ENCODE measurements at regions not wholly inside any gene's neighbourhood (a gene's known extent, or its start where the extent isn't known, plus 50 kb on each side); places are given as distances from the start of the nearest gene placed in this dataset.

DNA sequence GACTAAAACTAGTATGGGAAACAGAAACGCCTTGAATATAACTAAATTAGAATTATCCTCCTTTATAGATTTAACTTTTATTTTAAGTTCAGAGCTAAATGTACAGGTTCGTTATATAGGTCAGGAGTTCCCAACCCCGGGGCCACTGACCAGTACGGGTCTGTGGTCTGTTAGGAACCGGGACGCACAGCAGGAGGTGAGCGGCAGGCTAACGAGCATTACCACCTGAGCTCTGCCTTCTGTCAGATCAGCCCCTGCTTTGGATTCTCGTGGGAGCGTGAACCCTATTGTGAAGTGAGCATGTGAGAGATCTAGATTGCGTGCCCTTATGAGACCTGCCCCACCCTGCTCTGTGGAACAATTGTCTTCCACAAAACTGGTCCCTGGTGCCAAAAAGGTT lies 51.0 kb downstream of the FAT4 start:
- DNase-seq (ENCODE audit: low spot score) = no peak

- no peak for DNase-seq (ENCODE audit: low spot score)
Measured at GRCh38 chr4:125368146-125368545, 53.4 kb downstream of the FAT4 start.

DNA sequence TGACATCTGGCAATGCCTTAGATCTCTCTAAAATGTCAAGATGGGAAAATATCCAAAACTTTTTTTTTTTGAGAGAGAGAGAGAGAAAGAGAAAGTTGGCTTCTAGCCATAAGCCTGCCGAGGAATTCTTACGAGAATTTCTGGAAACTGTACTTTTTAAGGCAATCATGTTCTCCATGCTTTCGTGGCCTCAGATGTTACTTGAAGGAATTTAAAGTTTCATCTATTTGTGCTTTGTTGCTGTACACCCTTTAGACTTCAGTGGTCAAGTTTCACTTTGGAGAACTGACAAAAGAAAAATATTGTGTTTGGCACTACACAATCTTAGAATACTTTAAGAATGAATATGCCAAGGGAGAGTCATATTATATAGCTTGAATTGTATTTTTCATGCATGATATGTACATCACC lies 53.9 kb downstream of the FAT4 start:
- DNase-seq (ENCODE audit: low spot score) = no peak

DNA sequence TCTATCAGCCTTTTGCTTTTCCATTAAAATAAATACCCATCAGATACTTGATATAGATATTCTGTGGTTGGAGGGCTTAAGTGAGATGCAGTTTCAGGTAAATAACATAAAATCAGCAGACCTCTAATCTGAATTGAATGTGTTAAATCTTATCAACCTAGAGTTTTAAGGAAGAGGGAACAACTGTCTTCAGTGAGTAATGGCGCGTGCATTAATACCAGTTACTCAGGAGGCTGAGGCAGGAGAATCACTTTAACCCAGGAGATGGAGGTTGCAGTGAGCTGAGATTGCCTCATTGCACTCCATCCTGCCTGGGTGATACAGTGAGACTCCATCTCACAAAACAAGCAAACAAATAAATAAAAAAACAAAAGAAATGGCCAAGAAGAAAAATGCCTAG lies 54.3 kb downstream of the FAT4 start:
- DNase-seq (ENCODE audit: low spot score) = no peak

DNA sequence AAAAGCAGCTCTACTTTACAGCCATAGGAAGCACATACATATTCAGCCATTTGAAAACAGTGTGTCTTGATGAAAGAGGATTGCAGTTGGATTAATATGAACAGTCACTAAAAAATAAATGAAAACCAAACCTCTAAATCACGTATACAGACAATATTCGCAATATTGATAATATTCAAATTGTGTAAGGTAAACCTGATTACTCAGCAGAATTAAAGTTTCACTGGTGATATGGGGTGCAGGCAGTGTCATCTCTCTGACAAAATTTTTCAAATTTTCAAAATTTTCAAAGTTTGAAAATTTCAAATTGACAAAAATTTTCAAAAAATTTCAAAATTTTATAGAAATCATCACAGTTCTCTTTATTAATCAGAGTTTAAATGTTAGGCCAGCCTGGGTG lies 55.7 kb downstream of the FAT4 start:
- DNase-seq (ENCODE audit: low spot score) = no peak

- no peak for DNase-seq (ENCODE audit: low spot score)
Measured at GRCh38 chr4:125382995-125383394, 68.2 kb downstream of the FAT4 start.

DNA sequence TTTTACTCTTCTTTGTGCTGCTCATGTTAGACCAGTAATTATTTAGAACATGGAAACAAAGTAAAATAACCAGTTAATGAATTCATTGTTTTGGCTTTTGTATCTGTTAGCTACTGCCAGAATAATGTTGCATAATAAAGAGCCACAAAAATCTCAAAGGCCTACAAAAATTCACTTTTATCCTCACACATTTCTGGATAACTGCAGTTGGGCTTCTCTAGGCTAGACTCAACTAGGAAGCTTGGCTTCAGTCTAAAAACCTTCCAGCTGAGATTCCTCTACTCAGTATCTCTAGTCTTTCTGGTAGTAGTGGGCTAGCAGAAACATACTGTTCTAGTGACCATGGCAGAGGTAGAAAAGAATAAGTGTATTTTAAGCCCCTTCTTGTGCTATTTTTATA lies 73.0 kb downstream of the FAT4 start:
- no peak for DNase-seq (ENCODE audit: low spot score)

GRCh38 chr4:125388613-125389012 lies 73.9 kb downstream of the FAT4 start:
- no peak for DNase-seq (ENCODE audit: low spot score)

DNA sequence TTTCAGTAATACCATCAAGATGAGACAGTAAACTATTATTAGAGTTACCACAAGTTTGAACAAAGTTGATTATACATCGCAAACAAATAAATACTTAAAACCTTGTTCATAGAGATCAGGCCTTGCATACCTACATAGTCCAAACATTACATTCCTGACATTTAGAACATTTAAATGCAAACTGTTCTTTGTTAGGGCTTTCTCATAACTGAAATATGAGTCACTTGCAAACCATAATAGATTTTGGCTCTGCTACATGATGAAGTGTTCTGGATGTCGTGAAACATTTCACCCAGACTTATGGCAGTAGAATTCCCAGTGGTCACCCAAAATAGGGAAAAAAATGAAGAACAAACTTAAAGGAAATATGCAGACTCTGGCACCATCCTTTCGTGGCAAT lies 75.0 kb downstream of the FAT4 start:
- DNase-seq (ENCODE audit: low spot score) = no peak

- no peak for DNase-seq (ENCODE audit: low spot score)
Measured at GRCh38 chr4:125390126-125390525, 75.4 kb downstream of the FAT4 start.

DNA sequence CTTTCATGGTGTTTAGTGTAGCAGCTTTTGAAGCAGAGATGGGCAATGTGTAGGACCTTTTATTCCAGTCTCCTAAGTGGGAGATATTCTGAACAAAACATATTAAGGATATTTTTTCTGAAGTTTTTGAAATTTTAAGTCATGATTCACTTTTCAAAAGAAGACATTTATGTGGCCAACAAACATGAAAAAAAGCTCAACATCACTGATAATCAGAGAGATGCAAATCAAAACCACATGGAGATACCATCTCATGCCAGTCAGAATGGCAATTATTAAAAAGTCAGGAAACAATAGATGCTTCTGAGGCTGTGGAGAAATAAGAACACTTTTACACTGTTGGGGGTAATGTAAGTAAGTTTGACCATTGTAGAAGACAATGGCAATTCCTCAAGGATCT lies 76.0 kb downstream of the FAT4 start:
- DNase-seq (ENCODE audit: low spot score) = no peak

DNA sequence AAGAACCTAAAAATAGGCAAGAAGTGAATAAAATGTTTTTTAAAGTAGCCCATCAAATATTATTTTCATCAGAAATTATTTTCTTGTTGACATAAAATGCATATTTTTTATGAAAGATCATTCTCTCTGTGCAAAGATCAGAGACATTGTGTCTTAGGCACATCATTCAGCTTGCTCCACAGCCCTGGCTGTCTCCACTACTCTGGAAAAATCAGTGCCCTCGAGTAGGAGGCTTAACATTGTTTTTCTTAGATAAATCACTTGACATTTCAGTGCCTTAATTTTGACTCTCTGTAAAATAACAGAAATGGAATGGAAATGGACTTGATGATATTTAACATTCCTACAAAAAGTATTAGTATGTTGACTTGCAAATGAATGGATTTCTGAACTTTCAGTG lies 77.9 kb downstream of the FAT4 start:
- DNase-seq (ENCODE audit: low spot score) = no peak

- DNase-seq (ENCODE audit: low spot score) = no peak
Measured at GRCh38 chr4:125393825-125394224, 79.1 kb downstream of the FAT4 start.

- no peak for DNase-seq (ENCODE audit: low spot score)
Measured at GRCh38 chr4:125397226-125397625, 82.5 kb downstream of the FAT4 start.

DNA sequence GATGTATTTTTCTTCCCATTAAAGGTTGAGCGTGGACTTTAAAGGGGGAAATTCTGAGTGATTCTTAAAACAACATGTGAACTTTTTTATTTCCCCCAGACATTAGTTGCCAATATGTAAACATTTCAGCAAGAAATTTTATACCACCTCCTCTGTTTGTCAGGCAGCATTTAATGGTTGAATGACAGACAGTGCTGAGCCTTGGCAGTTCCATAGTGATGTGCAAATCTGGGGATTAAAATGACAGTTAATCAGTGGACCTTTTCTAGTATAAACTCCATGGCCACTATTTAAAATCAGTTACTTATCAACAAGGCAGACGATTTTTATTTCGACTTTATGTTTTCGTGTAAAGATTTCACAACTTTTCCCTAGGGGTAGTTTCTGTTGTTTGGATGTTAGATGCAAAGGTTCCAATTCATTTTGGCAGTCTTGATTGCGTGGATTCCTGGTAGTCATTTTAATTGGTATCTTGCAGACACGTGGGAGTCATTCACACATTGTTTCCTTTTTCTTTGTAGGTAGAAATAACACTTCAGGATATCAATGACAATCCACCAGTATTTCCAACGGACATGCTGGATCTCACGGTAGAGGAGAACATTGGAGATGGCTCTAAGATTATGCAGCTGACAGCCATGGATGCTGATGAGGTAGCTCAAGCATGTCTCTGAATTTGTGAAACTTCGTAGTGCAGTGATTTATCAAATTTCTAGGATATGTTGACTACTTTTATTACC lies 83.7 kb downstream of the FAT4 start:
- DNase-seq (ENCODE audit: low spot score) = no peak

- DNase-seq (ENCODE audit: low spot score) = no peak
Measured at GRCh38 chr4:125400756-125401155, 86.0 kb downstream of the FAT4 start.

DNA sequence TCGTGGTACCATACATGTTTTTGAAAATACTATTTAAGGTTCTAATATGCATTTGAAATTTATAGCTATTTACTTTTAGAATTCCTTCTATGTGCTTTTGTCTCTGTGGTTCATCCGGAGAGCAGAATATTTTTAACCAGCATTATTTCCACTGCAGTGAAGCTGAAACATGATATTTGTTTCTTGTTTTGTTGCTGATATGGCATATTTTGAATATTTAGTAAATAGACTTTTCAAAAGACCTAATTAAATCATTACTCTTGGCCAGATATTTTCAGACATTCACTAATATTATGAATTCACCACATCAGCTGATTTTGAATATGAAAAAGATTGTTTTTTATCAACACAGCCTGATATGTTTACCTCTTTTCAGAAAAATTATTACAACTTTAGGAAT lies 87.0 kb downstream of the FAT4 start:
- no peak for DNase-seq (ENCODE audit: low spot score)

- no peak for DNase-seq (ENCODE audit: low spot score)
Measured at GRCh38 chr4:125420526-125420925, 105.8 kb downstream of the FAT4 start.

GRCh38 chr4:125421547-125421946 lies 106.8 kb downstream of the FAT4 start:
- no peak for DNase-seq (ENCODE audit: low spot score)

- no peak for DNase-seq (ENCODE audit: low spot score)
Measured at GRCh38 chr4:125423124-125423523, 108.4 kb downstream of the FAT4 start.

- DNase-seq (ENCODE audit: low spot score) = no peak
Measured at GRCh38 chr4:125428832-125429231, 114.1 kb downstream of the FAT4 start.

DNA sequence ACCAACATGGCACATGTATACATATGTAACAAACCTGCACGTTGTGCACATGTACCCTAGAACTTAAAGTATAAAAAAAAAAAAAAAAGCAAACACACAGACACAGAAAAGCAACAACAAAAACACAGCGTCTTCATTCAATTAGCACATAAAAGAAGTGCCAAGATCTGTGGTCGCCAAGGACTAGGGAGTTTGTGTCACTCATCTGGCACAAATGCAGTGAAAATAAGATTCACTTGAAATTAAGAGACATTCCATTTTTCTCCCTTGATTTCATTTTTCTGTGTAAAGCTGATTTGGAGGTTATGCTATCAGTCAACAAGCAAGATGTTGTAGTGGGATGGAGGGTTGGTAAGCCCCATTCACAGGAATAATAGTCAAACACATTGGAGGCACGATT lies 115.3 kb downstream of the FAT4 start:
- no peak for DNase-seq (ENCODE audit: low spot score)

- no peak for DNase-seq (ENCODE audit: low spot score)
Measured at GRCh38 chr4:125432078-125432477, 117.3 kb downstream of the FAT4 start.

DNA sequence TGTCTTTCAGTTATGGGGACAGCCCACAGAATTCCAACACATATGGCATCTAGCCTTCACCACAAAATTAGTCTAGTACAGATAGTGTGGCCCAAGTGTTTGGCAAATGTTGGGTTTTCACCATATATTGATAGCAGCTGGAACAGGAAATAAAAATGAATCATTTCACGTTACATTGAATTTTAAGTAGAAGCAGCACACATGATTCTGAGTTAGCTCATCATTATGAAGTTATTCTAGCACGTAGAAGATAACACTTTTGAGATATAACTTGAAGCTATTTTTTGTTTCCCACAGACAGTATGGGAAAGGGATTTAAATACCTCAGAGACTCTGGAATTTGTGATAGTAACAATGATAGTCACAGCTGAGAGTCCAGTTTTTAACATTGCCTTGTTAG lies 118.7 kb downstream of the FAT4 start:
- no peak for DNase-seq (ENCODE audit: low spot score)
